Cardiac fibroblast (primary cell): ENCODE measurements at regions not wholly inside any gene's neighbourhood (a gene's known extent, or its start where the extent isn't known, plus 50 kb on each side); places are given as distances from the start of the nearest gene placed in this dataset.
A peak's percentile ranks its signal among the peaks of the same experiment; 100 is the strongest.

Source experiments
- DNase-seq, 2 donors: peaks; one replicate each; pipeline versions ENCODE4 v3.0.0 to v3.0.0-alpha.2; 2010; ENCODE audit warnings: low read depth in 2 of 2
- H3K4me3 ChIP-seq, 2 donors: replicated peaks in 1 of 2; 1 replicate in 1 of 2; 2 replicates in 1 of 2; pipeline ENCODE4 v1.5.1; 2011; ENCODE audit warnings: low read depth in 2 of 2, low read length in 2 of 2, mild to moderate bottlenecking in 2 of 2, moderate library complexity in 1 of 2
- TF ChIP-seq, protein P1 (sequence below): IDR thresholded peaks from one replicate; pipeline ENCODE4 v1.5.1; 2011; ENCODE audit warnings: low read depth, mild to moderate bottlenecking, low read length, inconsistent platforms

DNA sequence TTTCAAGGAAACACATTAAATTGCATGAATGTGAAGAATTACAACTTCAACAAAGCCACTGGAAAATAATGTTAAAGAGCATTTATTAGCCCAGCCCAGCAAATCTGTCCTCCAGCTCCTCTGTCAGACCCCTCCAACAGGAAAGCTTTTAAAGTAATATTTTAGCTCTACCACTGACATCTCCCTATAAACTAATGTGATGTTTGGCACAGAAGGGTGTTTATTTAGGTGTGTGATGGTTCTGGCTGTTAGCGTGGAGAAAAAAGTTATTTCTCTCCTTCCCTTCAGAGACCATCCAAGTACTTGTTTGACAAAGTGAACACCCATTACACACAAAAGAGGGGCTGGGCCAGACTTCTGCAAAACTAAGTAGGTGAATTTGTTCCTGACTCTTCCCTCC, 111.9 kb upstream of the TARS1 start:
- TF ChIP-seq, protein P1, sequence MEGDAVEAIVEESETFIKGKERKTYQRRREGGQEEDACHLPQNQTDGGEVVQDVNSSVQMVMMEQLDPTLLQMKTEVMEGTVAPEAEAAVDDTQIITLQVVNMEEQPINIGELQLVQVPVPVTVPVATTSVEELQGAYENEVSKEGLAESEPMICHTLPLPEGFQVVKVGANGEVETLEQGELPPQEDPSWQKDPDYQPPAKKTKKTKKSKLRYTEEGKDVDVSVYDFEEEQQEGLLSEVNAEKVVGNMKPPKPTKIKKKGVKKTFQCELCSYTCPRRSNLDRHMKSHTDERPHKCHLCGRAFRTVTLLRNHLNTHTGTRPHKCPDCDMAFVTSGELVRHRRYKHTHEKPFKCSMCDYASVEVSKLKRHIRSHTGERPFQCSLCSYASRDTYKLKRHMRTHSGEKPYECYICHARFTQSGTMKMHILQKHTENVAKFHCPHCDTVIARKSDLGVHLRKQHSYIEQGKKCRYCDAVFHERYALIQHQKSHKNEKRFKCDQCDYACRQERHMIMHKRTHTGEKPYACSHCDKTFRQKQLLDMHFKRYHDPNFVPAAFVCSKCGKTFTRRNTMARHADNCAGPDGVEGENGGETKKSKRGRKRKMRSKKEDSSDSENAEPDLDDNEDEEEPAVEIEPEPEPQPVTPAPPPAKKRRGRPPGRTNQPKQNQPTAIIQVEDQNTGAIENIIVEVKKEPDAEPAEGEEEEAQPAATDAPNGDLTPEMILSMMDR, result no peak
- H3K4me3 ChIP-seq, result no peak overlapping the region
- DNase-seq, result no peak

DNA sequence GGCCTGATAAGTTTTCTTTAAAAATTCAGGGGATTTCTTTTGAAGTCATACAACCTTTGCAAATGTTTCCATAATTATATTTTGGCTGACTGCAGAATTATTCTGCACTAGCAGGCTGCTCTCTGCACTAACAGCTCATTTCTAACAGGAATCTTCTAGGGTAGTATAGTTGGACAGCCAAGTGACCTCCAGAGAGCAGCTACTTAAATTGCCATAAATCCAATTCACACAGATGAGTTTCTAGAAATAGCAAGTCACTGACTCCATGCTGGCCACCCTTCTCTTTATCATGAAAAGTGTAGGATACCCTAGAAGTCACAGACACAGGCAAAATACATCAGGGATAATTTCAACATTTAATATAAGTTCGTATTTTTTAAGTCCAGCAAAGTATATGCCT, 110.9 kb upstream of the TARS1 start:
- TF ChIP-seq, protein P1, result no peak

DNA sequence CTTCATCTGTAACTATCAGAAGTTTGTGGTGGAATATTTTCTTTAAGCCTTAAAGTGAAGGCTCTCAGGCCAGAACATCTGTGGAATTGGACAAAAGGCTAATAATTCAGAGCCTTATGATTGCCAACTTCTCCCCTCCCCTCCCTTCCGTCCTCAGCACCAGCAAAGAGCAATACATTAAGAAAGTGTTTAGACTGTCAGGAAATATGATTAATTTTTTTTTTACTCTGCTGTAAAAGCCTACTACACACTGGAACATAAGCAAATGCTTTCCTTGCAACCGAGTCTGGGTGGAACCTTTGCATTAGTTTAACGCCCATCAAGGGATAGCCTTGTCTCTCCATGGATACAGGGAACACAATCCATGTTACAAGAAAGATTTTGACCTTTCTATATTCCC, 110.3 kb upstream of the TARS1 start:
- no peak overlapping the region for H3K4me3 ChIP-seq
- peak in 1 of 2 donors; percentile 59 for DNase-seq
- TF ChIP-seq, protein P1, result no peak

More for the DNA sequence above, 110.9 kb upstream of the TARS1 start:
- no peak for DNase-seq
- H3K4me3 ChIP-seq, result no peak overlapping the region

DNA sequence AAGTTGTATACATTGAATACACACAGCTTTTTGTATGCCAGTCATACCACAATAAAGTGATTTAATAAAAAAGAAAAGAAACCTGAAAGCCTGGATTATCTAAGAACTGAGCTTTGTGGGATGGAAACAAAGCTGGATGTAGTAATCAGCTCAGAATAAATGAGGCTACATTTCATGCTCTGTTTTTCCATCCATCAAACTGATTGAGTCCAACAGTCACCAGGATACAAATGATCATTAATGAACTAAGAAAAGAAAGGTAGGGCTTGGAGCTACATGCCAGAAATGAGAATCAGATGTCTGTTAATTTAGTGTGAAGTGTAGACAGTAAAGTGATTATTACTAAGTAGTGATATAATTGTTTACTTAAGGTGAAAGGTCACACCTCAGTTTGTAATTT, 109.8 kb upstream of the TARS1 start:
- TF ChIP-seq, protein P1, result no peak

DNA sequence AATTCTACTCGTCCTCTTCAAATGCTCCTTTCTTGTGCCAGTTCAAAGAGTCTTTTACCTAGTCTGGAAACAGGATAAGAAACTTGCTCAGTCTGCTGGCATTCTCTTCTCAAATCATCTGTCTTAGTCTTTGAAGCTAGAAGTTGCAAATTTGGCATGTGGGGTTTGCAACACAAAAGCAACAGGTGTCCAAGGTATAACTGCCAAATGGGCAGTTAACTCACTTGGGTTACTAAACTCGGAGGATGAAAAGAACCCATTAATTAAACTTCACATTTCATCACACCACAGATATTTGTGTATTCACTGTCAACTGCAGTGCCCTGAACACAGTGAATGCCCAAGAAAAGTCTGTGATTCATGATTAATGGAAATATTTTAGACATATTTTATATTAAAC, 108.0 kb upstream of the TARS1 start:
- TF ChIP-seq, protein P1, result no peak
- no peak overlapping the region for H3K4me3 ChIP-seq
- DNase-seq, result no peak

More for the DNA sequence above, 109.8 kb upstream of the TARS1 start:
- H3K4me3 ChIP-seq, result no peak overlapping the region
- no peak for DNase-seq

DNA sequence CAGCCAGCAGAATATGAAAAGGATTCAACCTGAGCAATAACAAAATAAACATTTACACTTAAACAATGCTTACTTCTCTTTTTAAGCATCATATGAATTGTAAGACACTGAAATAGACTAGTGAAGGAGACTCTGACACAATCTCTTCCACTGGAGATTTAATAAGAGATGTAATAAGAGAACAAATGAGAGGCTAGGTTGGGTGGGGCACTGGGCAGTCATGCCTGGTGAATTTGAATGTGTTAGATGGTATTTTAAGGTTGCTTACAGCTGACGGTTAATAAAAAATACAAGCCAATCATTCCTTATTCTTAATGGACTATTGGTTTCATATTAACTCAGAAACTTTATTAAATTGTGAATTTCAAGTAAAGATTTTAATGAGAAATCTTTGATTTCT, 105.9 kb upstream of the TARS1 start:
- TF ChIP-seq, protein P1, result no peak
- no peak for DNase-seq
- H3K4me3 ChIP-seq, result no peak overlapping the region

DNA sequence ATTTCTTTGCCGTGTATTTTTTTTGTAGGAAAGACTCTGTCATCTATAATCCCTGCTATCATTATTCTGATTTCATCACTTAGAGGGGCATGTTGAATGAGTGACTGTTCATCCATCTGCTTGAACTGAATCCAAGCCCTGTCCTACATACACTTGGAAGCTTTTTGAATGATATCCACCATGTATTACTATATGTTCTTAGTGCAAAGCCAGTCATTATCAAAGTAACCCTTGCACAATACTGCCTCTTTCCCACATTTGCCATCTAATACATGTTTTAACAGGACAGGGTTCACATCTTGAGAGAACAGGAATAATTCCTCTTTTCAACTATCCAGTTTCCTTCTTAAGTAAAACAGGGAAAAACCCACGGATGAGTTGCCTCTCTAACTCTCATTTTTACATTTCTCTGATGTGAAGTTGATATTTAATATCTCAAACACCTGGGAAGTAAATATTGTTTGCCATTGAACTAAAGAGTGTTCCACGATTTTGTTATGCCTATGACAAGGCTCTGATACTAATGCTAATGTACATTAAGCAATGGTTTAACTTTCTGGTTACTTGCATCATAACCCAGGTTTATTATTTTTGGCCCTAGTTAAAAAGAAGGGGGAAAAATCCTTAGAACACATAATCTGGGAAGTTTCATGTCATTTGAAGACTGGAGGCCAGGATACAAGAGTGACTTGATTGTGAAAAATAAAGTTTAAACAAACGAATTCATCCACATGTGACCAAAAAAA, 103.7 kb upstream of the TARS1 start:
- H3K4me3 ChIP-seq, result no peak overlapping the region
- TF ChIP-seq, protein P1, result no peak
- DNase-seq, result peak; percentile 43 to 73
